K562 (cell line): ENCODE measurements at regions not wholly inside any gene's neighbourhood (a gene's known extent, or its start where the extent isn't known, plus 50 kb on each side); places are given as distances from the start of the nearest gene placed in this dataset.

ENCODE experiments used
- ATAC-seq: fragments of 200-7000 bp; cut with Tn5 transposase; 3 replicates; pipeline ENCODE4 v1.9.1; 2020; ENCODE audit warnings: moderate library complexity
- BruUV-seq: library from RNA; stranded (reverse); fragments of 400-500 nt; replicated peaks from 2 replicates; lab custom pipeline; 2021; lab: Mats Ljungman, UMichigan
- CTCF ChIA-PET: fragments of 300-600 bp; formaldehyde crosslinking; extraction: SDS; loops from one replicate; lab custom pipeline; 2021; ENCODE audit warnings: low intra/inter-chr PET ratio; lab: Yijun Ruan, JAX
- POLR2A ChIA-PET: fragments of 300-600, 350-650 bp; sonication (Branson Sonifier 250); formaldehyde crosslinking; extraction: SDS; loops from one replicate; lab custom pipeline; 2021; ENCODE audit warnings: antibody characterized with exemption, inconsistent platforms; lab: Yijun Ruan, JAX
- DNase-seq, 4 experiments: peaks; one replicate each; pipeline versions ENCODE4 v3.0.0 to v3.0.0-alpha.2; 2011 to 2018; ENCODE audit warnings: low spot score in 3 of 4, mixed read lengths in 3 of 4; ENCODE audit errors: extremely low read depth in 1 of 4
- FAIRE-seq: peaks from 2 replicates; lab custom pipeline; 2011; peaks lifted over from hg19 to GRCh38; lab: Jason Lieb, UNC
- H2AFZ ChIP-seq: 2 replicates; pipeline ENCODE4 v1.6.0; 2011; ENCODE audit warnings: low read depth, low read length, control low read depth, inconsistent platforms
- H3K27ac ChIP-seq: fragments of 200-600 bp; 3 replicates; pipeline ENCODE4 v1.8.0; 2011; ENCODE audit warnings: low read depth, mild to moderate bottlenecking, control low read depth, inconsistent platforms, low read length, moderate library complexity, mixed read lengths; ENCODE audit errors: extremely low read depth
- H3K27me3 ChIP-seq, 2 experiments: fragments of 300-600 bp in 1 of 2; 2 replicates in 1 of 2; 3 replicates in 1 of 2; pipeline versions ENCODE4 v1.6.0 to v1.8.0; 2011; ENCODE audit warnings: inconsistent platforms in 2 of 2, low read length in 2 of 2, mild to moderate bottlenecking in 1 of 2, mixed read lengths in 1 of 2, moderate library complexity in 1 of 2; ENCODE audit not compliant: control insufficient read depth in 2 of 2, insufficient read depth in 2 of 2
- H3K36me3 ChIP-seq: fragments of 300-600 bp; 3 replicates; pipeline ENCODE4 v1.8.0; 2011; ENCODE audit warnings: mild to moderate bottlenecking, low read length, inconsistent platforms; ENCODE audit not compliant: control insufficient read depth, insufficient read depth
- H3K4me1 ChIP-seq, 2 experiments: fragments of 200-600 bp in 1 of 2; replicated peaks in 1 of 2; 2 replicates in 1 of 2; 3 replicates in 1 of 2; pipeline versions ENCODE4 v1.5.1 to v1.8.0; 2011; ENCODE audit warnings: inconsistent platforms in 2 of 2, low read length in 2 of 2, mild to moderate bottlenecking in 1 of 2, mixed read lengths in 1 of 2, moderate library complexity in 1 of 2; ENCODE audit not compliant: control insufficient read depth in 2 of 2, insufficient read depth in 2 of 2
- H3K4me2 ChIP-seq: 2 replicates; pipeline ENCODE4 v1.6.1; 2011; ENCODE audit warnings: low read length, control low read depth, inconsistent platforms, mixed read lengths; ENCODE audit not compliant: insufficient read depth
- H3K4me3 ChIP-seq: fragments of 200-600 bp; sonication (generic), shearing (Covaris generic); 2 replicates; pipeline ENCODE4 v1.5.1; 2016; ENCODE audit warnings: control low read depth, inconsistent platforms
- H3K79me2 ChIP-seq: fragments of 200-600 bp; 3 replicates; pipeline ENCODE4 v1.8.0; 2011; ENCODE audit warnings: low read length, inconsistent platforms; ENCODE audit not compliant: control insufficient read depth, insufficient read depth
- H3K9ac ChIP-seq, 2 experiments: 2 replicates each; pipeline versions ENCODE4 v1.6.0 to v1.6.1; 2011; ENCODE audit warnings: low read depth in 2 of 2, low read length in 2 of 2, control low read depth in 1 of 2, inconsistent platforms in 1 of 2, mild to moderate bottlenecking in 1 of 2, mixed read lengths in 1 of 2; ENCODE audit not compliant: insufficient read depth in 1 of 2
- H3K9me1 ChIP-seq: one replicate; pipeline ENCODE4 v1.6.0; 2011; ENCODE audit warnings: inconsistent platforms, mild to moderate bottlenecking, low read length, moderate library complexity; ENCODE audit not compliant: control insufficient read depth, insufficient read depth
- H3K9me3 ChIP-seq: replicated peaks from 2 replicates; pipeline ENCODE4 v1.5.1; 2011; ENCODE audit warnings: low read depth, low read length, inconsistent platforms; ENCODE audit not compliant: control insufficient read depth, insufficient read depth
- H4K20me1 ChIP-seq: replicated peaks from 2 replicates; pipeline ENCODE4 v1.6.1; 2011; ENCODE audit warnings: low read length, inconsistent platforms, mixed read lengths; ENCODE audit not compliant: control insufficient read depth, insufficient read depth
- CLOCK ChIP-seq: fragments of 250-450 bp; sonication (Bioruptor Pico); IDR thresholded peaks from 2 replicates; pipeline ENCODE4 v1.4.0; 2020; ENCODE audit warnings: mild to moderate bottlenecking, moderate library complexity, borderline replicate concordance
- ETV5 ChIP-seq: sonication (generic); formaldehyde crosslinking; IDR thresholded peaks from 2 replicates; pipeline ENCODE4 v1.4.0; 2020; ENCODE audit warnings: low read depth, mild to moderate bottlenecking, missing genetic modification reagents
- ILF3 ChIP-seq: fragments of 450-650 bp; IDR thresholded peaks from 2 replicates; pipeline ENCODE4 v1.6.1; 2018; ENCODE audit warnings: antibody characterized with exemption, mild to moderate bottlenecking, moderate library complexity, borderline replicate concordance
- MCM2 ChIP-seq: fragments of 450-650 bp; IDR thresholded peaks from 2 replicates; pipeline ENCODE4 v1.6.1; 2017; ENCODE audit warnings: low read depth, mild to moderate bottlenecking
- MCM5 ChIP-seq: fragments of 450-650 bp; IDR thresholded peaks from 2 replicates; pipeline ENCODE4 v1.6.1; 2016; ENCODE audit warnings: low read depth
- NFIX ChIP-seq: fragments of 250-450 bp; sonication (Bioruptor Pico); IDR thresholded peaks from 2 replicates; pipeline ENCODE4 v1.4.0; 2020; ENCODE audit warnings: low read depth, mild to moderate bottlenecking, moderate library complexity
- PCBP2 ChIP-seq: fragments of 200-400 bp; formaldehyde crosslinking; IDR thresholded peaks from 2 replicates; pipeline ENCODE4 v1.6.1; 2018; ENCODE audit warnings: low read length, low read depth, mild to moderate bottlenecking, moderate library complexity; ENCODE audit not compliant: poor library complexity, severe bottlenecking
- RBM34 ChIP-seq: fragments of 200-400 bp; formaldehyde crosslinking; IDR thresholded peaks from 2 replicates; pipeline ENCODE4 v1.6.1; 2018; ENCODE audit warnings: low read length, borderline replicate concordance; ENCODE audit not compliant: insufficient read depth
- RCOR1 ChIP-seq, 2 experiments: IDR thresholded peaks; 2 replicates each; pipeline ENCODE4 v1.6.1; 2012; ENCODE audit warnings: low read depth in 2 of 2, low read length in 2 of 2, borderline replicate concordance in 1 of 2, improper control_type of control experiment in 1 of 2
- ZNF175 ChIP-seq: fragments of 200-800 bp; sonication (Bioruptor generic); IDR thresholded peaks from 2 replicates; pipeline ENCODE4 v1.6.1; 2016; ENCODE audit warnings: low read depth, mild to moderate bottlenecking, missing genetic modification characterization, missing compliant biosample characterization
- WGBS: fragments of 100-300 bp; shearing (Covaris generic); methylation state at CpG from one replicate; pipeline ENCODE4 v1.1.6; 2016; ENCODE audit warnings: low coverage, mixed read lengths; ENCODE audit not compliant: insufficient coverage; ENCODE audit errors: missing lambda C conversion rate; 5-methylcytosine and 5-hydroxymethylcytosine counted together
- in situ Hi-C: fragments of 300-500 bp; cut with MboI; formaldehyde crosslinking; loops from 4 replicates; pipeline ENCODE4 v1.15.0; 2018; ENCODE audit warnings: inconsistent platforms, mixed read lengths
- intact Hi-C: fragments of 100-400 bp; cut with micrococcal nuclease; formaldehyde crosslinking; loops from 2 replicates; pipeline ENCODE4 v1.14.2; 2022

GRCh38 chr3:106305882-106306435 lies 437.1 kb upstream of the CBLB start:
- no TSS peak for BruUV-seq
- intact Hi-C loops = no loop called here
- CTCF ChIA-PET = no interaction called here

GRCh38 chr3:106309274-106309673 lies 440.5 kb upstream of the CBLB start:
- H3K9me1 ChIP-seq = no peaks in the 10 kb centered on the region
- no peak for FAIRE-seq
- CTCF ChIA-PET = no interaction called here

More at GRCh38 chr3:106305882-106306435, 437.1 kb upstream of the CBLB start:
- no peaks in the 10 kb centered on the region for H3K79me2 ChIP-seq
- H3K4me2 ChIP-seq = no peak overlapping the region
- H3K4me1 ChIP-seq = no peaks in the 10 kb centered on the region
- no peak for TF ChIP-seq MCM5
- H2AFZ ChIP-seq = no peak overlapping the region
- no peak for ATAC-seq
- H3K9me1 ChIP-seq = no peaks in the 10 kb centered on the region
- H3K9me3 ChIP-seq = no peaks in the 10 kb centered on the region
- no peak overlapping the region for H3K27ac ChIP-seq
- no peaks in the 10 kb centered on the region for H3K36me3 ChIP-seq
- in situ Hi-C loops = no loop called here
- H4K20me1 ChIP-seq = no peaks in the 10 kb centered on the region
- no peak overlapping the region for H3K4me3 ChIP-seq
- POLR2A ChIA-PET = no interaction called here
- H3K9ac ChIP-seq = no peak overlapping the region
- WGBS = 8% methylated on average over 1 of the region's 1 CpG
- no peaks in the 10 kb centered on the region for H3K27me3 ChIP-seq
- no peak for DNase-seq
- FAIRE-seq = no peak

More at GRCh38 chr3:106309274-106309673, 440.5 kb upstream of the CBLB start:
- H3K4me2 ChIP-seq = no peak overlapping the region
- intact Hi-C loops (no loop called here), in situ Hi-C loops (no loop called here)
- H3K9me3 ChIP-seq = no peaks in the 10 kb centered on the region
- H3K79me2 ChIP-seq = no peaks in the 10 kb centered on the region
- no peaks in the 10 kb centered on the region for H3K36me3 ChIP-seq
- H3K4me1 ChIP-seq = no peaks in the 10 kb centered on the region
- H3K27me3 ChIP-seq = no peaks in the 10 kb centered on the region
- no peak for TF ChIP-seq MCM2
- TF ChIP-seq ZNF175 = no peak
- TF ChIP-seq CLOCK = no peak
- no peak for TF ChIP-seq ETV5 (CRISPR knock-in tag)
- TF ChIP-seq RBM34 = no peak
- TF ChIP-seq ILF3 = no peak
- TF ChIP-seq PCBP2 = no peak
- no peak for TF ChIP-seq MCM5
- TF ChIP-seq NFIX = no peak
- TF ChIP-seq RCOR1 (IDR thresholded peaks at IDR 0.05; ENCODE audit: borderline replicate concordance in 1 of 2, low read depth in 2 of 2, low read length in 2 of 2) = no peak
- no peak overlapping the region for H3K4me3 ChIP-seq
- no peak overlapping the region for H3K27ac ChIP-seq
- no TSS peak for BruUV-seq
- POLR2A ChIA-PET = no interaction called here
- no peak for ATAC-seq
- H2AFZ ChIP-seq = no peak overlapping the region
- 36% methylated on average over 1 of the region's 1 CpG for WGBS
- H3K9ac ChIP-seq = no peak overlapping the region
- DNase-seq = no peak
- no peaks in the 10 kb centered on the region for H4K20me1 ChIP-seq
